CD4-positive, alpha-beta T cell treated with Interleukin-21 for 1 hour (primary cell): ENCODE measurements at regions not wholly inside any gene's neighbourhood (a gene's known extent, or its start where the extent isn't known, plus 50 kb on each side); places are given as distances from the start of the nearest gene placed in this dataset.

Experiments used
- DNase-seq: peaks from one replicate; pipeline ENCODE4 v3.0.0-alpha.2; 2020

- DNase-seq: no peak
Measured at GRCh38 chr4:136829280-136829679, 703.0 kb downstream of the PCDH18 start.

- DNase-seq: no peak
Measured at GRCh38 chr4:136823020-136823419, 709.3 kb downstream of the PCDH18 start.

- DNase-seq: no peak
Measured at GRCh38 chr4:136818811-136819330, 713.4 kb downstream of the PCDH18 start.

- DNase-seq: no peak
Measured at GRCh38 chr4:136812100-136812880, 720.0 kb downstream of the PCDH18 start.

GRCh38 chr4:136811496-136812077 lies 720.7 kb downstream of the PCDH18 start:
- DNase-seq: no peak

- DNase-seq: no peak
Measured at GRCh38 chr4:136810626-136811025, 721.7 kb downstream of the PCDH18 start.

GRCh38 chr4:136806844-136807243 lies 725.5 kb downstream of the PCDH18 start:
- no peak for DNase-seq

- no peak for DNase-seq
Measured at GRCh38 chr4:136805617-136806016, 726.7 kb downstream of the PCDH18 start.

- no peak for DNase-seq
Measured at GRCh38 chr4:136803433-136803832, 728.9 kb downstream of the PCDH18 start.

GRCh38 chr4:136800248-136800647 lies 732.0 kb downstream of the PCDH18 start:
- no peak for DNase-seq

- no peak for DNase-seq
Measured at GRCh38 chr4:136796953-136797352, 735.3 kb downstream of the PCDH18 start.

GRCh38 chr4:136793848-136794247 lies 738.4 kb downstream of the PCDH18 start:
- DNase-seq: no peak

GRCh38 chr4:136784326-136784725 lies 748.0 kb downstream of the PCDH18 start:
- no peak for DNase-seq

GRCh38 chr4:136769717-136770116 lies 762.6 kb downstream of the PCDH18 start:
- no peak for DNase-seq

- no peak for DNase-seq
Measured at GRCh38 chr4:136768925-136769275, 763.4 kb downstream of the PCDH18 start.

- no peak for DNase-seq
Measured at GRCh38 chr4:136768213-136768924, 763.9 kb downstream of the PCDH18 start.

- no peak for DNase-seq
Measured at GRCh38 chr4:136763919-136764318, 768.4 kb downstream of the PCDH18 start.

- DNase-seq: no peak
Measured at GRCh38 chr4:136755531-136755916, 776.8 kb downstream of the PCDH18 start.

GRCh38 chr4:136754810-136755530 lies 777.3 kb downstream of the PCDH18 start:
- no peak for DNase-seq

- DNase-seq: no peak
Measured at GRCh38 chr4:136751556-136751955, 780.7 kb downstream of the PCDH18 start.

- DNase-seq: no peak
Measured at GRCh38 chr4:136750897-136751296, 781.4 kb downstream of the PCDH18 start.

GRCh38 chr4:136749989-136750388 lies 782.3 kb downstream of the PCDH18 start:
- no peak for DNase-seq

- no peak for DNase-seq
Measured at GRCh38 chr4:136748773-136749172, 783.5 kb downstream of the PCDH18 start.
